Stimulated activated CD4-positive, alpha-beta T cell treated with anti-CD3 and anti-CD28 coated beads, TNF-alpha, amount 100 ng/mL, for 4 hours (primary cell): ENCODE measurements at regions not wholly inside any gene's neighbourhood (a gene's known extent, or its start where the extent isn't known, plus 50 kb on each side); places are given as distances from the start of the nearest gene placed in this dataset.

Experiments used
- DNase-seq, 3 experiments: peaks; one replicate each; pipeline ENCODE4 v3.0.0-alpha.2; 2020; ENCODE audit warnings: low read depth in 3 of 3

DNA sequence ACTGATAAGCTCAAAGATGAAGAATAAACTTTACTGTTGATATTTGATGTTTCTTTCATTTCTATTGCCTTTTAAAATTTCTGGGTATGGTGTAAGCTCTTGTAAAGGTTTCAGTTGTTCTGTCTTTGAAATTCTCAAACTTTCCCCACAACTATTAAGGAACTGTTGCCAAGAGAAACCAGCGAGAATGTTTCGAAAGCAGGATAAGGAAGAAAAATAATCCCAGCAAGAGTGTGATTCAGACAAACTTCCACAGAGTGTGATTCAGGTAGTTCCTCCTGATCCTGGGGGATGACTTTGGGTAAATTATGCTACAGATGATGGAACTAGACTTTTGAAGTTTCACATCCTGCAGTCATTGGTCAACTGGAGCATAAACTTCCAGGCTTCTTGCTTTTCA, 632.0 kb downstream of the NSUN3 start:
- no peak for DNase-seq

DNA sequence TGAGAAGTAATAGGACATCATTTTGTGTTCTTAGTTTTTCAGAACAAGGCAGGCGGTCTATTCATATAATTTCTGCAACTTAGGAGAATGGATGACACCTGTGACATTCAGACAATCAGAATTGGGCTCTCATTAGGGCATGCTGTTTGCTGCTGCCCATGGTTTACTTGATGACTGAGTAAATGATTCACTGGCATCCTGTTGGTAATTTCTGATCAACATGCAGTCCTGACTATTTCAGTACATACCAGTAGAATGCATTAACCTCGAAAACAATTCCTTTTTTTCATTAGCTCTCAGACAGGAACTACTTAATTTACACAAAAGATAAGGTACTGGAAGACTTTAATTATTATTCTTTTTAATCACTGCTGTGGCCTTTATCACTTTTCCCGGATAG, 641.6 kb downstream of the NSUN3 start:
- DNase-seq: no peak

DNA sequence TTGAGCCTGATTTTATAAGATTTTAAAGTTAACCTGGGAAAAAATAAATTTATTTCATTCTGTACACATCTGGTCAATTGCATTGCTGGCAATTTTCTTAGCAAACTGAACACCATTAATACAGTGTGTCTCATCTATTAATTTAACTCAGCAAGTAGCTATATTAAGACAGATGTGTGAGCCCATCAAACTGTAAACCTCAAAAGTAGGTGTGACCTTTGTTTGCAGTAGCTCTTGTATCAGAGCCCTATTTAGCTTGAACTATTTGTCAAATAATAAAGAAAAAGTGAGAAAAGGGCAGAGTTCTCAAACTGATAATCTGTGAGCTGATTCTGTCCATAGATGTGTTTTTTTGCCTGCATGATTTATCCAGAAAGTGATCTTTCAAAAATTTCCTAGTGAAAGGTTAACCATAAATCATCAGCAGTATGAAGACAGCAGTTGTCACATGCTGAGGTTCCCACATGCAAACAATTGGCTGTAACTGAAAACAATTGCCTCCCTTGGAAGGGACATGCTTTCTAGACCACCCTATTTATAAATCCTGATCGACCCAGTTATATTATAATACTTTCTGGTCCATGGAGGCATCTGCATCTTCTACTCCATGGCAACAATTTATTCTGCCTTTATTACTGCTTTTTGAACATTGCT, 646.5 kb downstream of the NSUN3 start:
- no peak for DNase-seq

- DNase-seq: no peak
Observed at GRCh38 chr3:94714194-94714593, 651.3 kb downstream of the NSUN3 start.

- DNase-seq: no peak
Observed at GRCh38 chr3:94716326-94717018, 653.6 kb downstream of the NSUN3 start.

- no peak for DNase-seq
Observed at GRCh38 chr3:94734206-94734605, 671.3 kb downstream of the NSUN3 start.

DNA sequence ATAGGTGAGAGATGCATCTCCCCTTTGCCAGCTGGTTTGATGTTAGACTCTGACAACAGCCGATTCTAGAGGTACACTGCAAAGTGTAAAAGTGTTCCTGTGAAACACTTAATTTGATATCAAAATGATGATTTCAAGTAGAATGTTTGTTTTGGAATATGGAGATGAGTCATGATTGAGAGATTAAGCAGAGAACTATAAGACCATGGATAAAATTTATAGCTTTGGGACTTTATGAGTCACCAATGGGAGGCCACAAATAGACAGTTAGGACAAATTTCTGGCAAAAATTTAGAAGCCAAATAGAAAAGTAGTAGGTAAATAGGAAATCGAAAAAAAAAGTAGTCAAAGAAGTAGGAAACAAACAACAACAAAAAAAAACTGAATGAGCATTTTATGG, 672.5 kb downstream of the NSUN3 start:
- DNase-seq: no peak

DNA sequence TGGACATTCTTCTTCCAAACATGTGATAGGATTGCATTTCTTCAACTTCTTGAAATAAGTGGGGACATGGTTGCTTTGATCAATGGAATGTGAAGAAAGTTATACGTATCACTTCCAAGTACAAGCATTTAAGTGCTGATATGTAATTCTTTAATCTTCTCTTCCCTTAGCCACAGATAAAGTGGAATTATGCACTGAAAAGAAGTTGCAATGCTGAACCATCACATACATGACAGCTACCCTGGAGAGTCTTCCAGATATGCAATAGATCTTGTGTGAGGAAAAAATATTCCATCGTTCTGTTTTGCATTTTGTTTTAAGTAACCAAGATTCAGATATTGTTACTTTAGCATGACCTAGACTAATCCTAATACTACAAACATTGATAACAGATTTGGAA, 674.3 kb downstream of the NSUN3 start:
- no peak for DNase-seq

DNA sequence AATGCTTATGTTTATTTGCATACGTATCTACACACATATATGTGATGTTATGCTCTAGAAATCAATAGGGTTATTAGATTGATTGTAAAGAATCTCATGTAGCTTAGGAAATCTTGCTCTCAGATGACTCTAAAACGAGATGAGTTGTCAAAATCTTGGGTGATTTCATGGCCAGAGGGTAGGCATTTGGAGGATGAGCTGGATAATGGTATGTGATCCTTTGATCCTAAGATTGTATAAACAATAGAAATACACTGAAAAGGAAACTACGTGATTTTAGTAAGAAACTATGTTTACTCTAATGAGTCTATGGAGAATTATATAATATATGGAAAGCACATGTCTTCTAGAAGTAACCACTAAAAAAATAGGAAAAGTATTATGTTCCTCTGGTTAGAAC, 676.6 kb downstream of the NSUN3 start:
- DNase-seq: no peak

GRCh38 chr3:94758751-94759150, 695.9 kb downstream of the NSUN3 start:
- DNase-seq: no peak

DNA sequence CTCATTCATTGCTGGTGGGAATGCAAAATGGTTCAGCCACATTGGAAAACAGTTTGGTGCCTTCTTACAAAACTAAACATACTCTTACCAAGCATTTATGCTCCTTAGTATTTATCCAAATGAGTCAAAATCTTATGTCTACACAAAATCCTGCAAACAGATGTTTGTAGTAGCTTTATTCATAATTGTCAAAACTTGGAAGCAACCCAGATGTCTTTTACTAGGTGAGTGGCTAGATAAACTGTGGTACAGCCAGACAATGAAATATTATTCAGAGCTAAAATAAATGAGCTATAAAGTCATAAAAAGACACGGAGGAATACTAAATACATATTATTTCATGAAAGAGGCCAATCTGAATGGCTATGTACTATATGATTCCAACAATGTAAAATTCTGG, 709.5 kb downstream of the NSUN3 start:
- no peak for DNase-seq

DNA sequence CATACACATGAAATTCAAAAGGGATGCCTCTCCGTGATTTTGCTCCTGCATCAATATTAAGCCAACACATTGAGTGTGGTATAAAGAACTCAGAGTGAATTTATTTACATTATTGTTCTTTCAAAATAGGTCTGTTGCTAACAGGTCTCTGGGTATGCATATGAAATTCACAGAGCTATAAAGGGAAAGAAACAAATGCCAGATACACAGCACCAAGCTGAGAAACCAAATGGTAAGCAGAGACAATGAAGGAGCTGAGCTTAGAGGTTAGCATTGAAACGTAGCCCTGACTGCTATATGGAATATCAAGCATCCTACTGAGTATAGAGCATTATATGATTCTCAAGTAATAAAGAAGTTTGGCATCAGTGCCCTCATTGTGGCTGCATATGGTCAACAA, 712.9 kb downstream of the NSUN3 start:
- no peak for DNase-seq

GRCh38 chr3:94776401-94776915, 713.6 kb downstream of the NSUN3 start:
- no peak for DNase-seq

DNA sequence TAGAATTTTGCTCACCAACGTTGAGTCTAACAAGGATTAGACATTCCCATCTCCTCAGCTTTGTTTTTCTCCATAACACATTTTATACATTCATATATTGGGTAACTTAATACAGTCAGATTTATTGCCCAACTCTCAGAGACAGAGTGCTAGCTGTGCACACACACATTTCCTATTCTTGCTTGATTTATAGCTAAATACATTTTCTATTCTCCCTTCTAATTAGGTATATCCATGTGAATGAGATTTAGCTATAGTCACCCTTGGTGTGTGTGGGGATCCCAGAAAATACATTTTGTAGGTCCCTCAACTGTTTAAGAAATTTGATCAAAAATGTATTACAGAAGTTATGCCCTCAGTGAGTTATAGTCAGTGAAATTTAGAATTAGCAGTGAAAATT, 715.4 kb downstream of the NSUN3 start:
- DNase-seq: no peak

- DNase-seq: no peak
Observed at GRCh38 chr3:94778814-94779494, 716.1 kb downstream of the NSUN3 start.

DNA sequence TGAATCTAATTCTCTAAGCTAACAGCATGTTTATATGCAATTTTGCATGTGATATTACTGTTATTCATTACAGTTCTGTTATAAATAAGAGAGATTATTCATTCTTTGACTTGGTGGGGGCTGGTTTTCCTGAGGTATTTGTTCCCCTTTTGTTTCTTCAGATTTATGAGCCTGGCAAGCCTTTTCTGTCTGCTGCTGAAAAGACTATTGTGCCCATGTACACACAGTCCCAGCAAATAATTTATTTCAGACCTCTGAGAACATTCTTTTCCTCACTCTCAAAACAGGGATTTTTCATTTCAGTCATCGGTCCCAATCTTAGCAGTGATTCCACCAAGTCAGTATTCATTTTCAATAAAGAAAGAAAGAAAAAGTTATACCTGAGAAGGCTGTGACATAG, 716.8 kb downstream of the NSUN3 start:
- DNase-seq: no peak

DNA sequence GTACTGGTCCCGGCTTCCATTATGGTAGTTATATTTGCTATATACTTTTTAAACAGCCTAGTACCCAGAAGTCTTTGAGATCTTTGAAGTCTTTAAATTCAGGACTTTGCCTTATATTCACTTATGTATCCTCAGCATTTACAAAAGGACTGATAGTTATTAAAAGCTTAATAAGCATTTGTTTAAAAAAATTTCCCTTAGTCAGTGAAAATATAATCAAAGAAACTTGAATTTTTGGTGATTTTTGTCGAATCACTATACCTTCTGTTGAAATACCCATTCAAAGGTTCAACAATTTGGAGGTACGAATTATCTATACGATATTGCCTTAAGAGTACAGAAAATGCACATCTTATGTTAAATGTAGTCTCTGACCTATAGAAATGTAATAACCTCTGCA, 721.4 kb downstream of the NSUN3 start:
- no peak for DNase-seq

DNA sequence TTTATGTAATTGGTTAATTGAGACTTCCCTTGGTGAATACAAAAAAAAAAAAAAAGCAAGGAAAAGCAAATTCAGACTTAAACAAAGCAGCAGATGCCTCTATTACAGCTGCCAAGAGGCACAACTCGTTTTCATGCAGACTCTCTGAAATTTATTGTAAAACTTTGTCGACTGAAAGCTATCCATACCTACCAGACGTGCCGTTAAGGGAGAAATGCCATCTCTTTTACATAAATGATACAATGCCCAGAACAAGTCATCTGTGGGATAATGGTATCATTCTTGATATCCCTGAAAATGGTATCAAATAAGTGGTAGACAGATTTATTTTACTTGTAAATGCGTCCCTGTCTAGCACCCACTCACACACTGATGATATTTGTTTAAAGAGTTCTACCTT, 724.2 kb downstream of the NSUN3 start:
- no peak for DNase-seq

GRCh38 chr3:94787734-94788270, 724.9 kb downstream of the NSUN3 start:
- DNase-seq: no peak

GRCh38 chr3:94794563-94794962, 731.7 kb downstream of the NSUN3 start:
- no peak for DNase-seq

DNA sequence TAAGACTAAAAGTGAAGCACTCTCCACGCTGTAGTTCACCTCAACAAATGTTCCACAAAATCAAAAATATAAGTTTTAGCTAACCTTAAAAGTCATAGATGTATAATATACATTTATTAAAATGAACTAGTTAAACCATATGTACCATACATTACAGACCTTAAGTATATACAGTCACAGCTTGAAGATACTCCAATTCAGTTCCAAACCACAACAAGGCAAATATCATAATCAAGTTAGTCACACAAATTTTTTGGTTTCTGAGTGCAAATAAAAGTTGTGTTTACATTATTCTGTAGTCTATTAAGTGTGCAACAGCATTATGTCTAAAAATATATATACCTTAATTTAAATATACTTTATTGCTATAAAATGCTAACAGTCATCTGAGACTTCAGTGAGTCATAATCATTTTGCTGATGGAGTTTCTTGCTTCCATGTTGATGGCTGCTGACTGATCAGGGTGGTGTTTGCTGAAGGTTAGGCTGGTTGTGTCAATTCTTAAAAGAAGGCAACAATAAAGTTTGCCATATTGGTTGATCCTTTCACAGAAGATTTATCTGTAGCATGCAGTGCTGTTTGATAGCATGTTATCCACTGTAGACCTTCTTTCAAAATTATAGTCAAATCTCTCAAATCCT, 736.7 kb downstream of the NSUN3 start:
- DNase-seq: no peak

GRCh38 chr3:94811836-94812235, 749.0 kb downstream of the NSUN3 start:
- DNase-seq: no peak
